ENCODE measurements at regions not wholly inside any gene's neighbourhood (a gene's known extent, or its start where the extent isn't known, plus 50 kb on each side); places are given as distances from the start of the nearest gene placed in this dataset.

DNA sequence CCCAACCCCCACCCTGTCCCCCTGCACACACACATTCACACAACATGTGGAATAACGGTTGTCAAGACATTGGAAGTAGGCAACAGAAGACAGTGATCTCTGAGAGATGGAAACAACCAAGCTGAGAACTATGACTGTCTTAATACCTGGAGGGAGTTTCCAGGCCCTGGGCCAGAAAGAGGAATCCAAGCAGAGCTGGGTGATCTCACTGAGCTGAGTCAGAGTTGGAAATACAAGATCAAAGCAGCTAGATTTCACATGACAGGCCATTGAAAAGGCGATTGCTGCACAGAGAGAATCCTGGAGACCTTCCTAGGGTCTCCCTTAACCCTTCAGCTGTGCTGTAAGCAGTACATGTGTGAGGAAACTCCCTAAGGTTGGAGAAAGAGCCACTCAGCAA lies 165.8 kb upstream of the PRSS1 start:
- Histone ChIP-seq H2AFZ (ENCODE audit: low read length) (no peak overlapping the region), H3K4me1 (ENCODE audit: control insufficient read depth, extremely low read depth, insufficient read depth, low read length) (peaks cover 9% of the 10 kb centered on the region), H3K9me3 (ENCODE audit: control insufficient read depth, insufficient read depth, low read depth, low read length) (no peaks in the 10 kb centered on the region), H3K4me2 (ENCODE audit: extremely low read depth, insufficient read depth, low read length) (no peak overlapping the region), H3K27ac (ENCODE audit: insufficient read depth, low read length) (peak overlapping the region; percentile 26), H3K4me3 (replicated peaks in 1 of 4; ENCODE audit: control extremely low read depth in 1 of 4, insufficient read depth in 1 of 4, low read depth in 3 of 4, low read length in 4 of 4) (no peak overlapping the region), H3K9ac (ENCODE audit: insufficient read depth, low read length) (no peak overlapping the region), H3K79me2 (ENCODE audit: control insufficient read depth, insufficient read depth, low read length) (no peaks in the 10 kb centered on the region), H3K36me3 (ENCODE audit: control insufficient read depth, insufficient read depth, low read length) (no peaks in the 10 kb centered on the region), H3K27me3 (ENCODE audit: control insufficient read depth, insufficient read depth, low read length) (no peaks in the 10 kb centered on the region), H4K20me1 (ENCODE audit: control insufficient read depth, extremely low read depth, insufficient read depth, low read length) (no peaks in the 10 kb centered on the region)
- DNase-seq (ENCODE audit: low read depth in 2 of 2): peak; percentile 67 to 87
- TF ChIP-seq CTCF (conservative IDR thresholded peaks at IDR 0.05 in 1 of 2, IDR thresholded peaks at IDR 0.05 in 1 of 2; ENCODE audit: low read depth in 1 of 2, low read length in 2 of 2) (no peak), EZH2 (IDR thresholded peaks at IDR 0.05; ENCODE audit: low read length, missing control alignments) (no peak)

- H2AFZ ChIP-seq (ENCODE audit: low read length): no peak overlapping the region
- TF ChIP-seq EZH2 (IDR thresholded peaks at IDR 0.05; ENCODE audit: low read length, missing control alignments): no peak
- no peak for TF ChIP-seq CTCF (conservative IDR thresholded peaks at IDR 0.05 in 1 of 2, IDR thresholded peaks at IDR 0.05 in 1 of 2; ENCODE audit: low read depth in 1 of 2, low read length in 2 of 2)
- H3K79me2 ChIP-seq (ENCODE audit: control insufficient read depth, insufficient read depth, low read length): no peaks in the 10 kb centered on the region
- no peak overlapping the region for H3K9ac ChIP-seq (ENCODE audit: insufficient read depth, low read length)
- H3K27ac ChIP-seq (ENCODE audit: insufficient read depth, low read length): no peak overlapping the region
- no peak for DNase-seq (ENCODE audit: low read depth in 2 of 2)
- H3K4me2 ChIP-seq (ENCODE audit: extremely low read depth, insufficient read depth, low read length): no peak overlapping the region
- H3K9me3 ChIP-seq (ENCODE audit: control insufficient read depth, insufficient read depth, low read depth, low read length): no peaks in the 10 kb centered on the region
- H4K20me1 ChIP-seq (ENCODE audit: control insufficient read depth, extremely low read depth, insufficient read depth, low read length): no peaks in the 10 kb centered on the region
- H3K27me3 ChIP-seq (ENCODE audit: control insufficient read depth, insufficient read depth, low read length): no peaks in the 10 kb centered on the region
- no peaks in the 10 kb centered on the region for H3K36me3 ChIP-seq (ENCODE audit: control insufficient read depth, insufficient read depth, low read length)
- H3K4me3 ChIP-seq (replicated peaks in 1 of 4; ENCODE audit: control extremely low read depth in 1 of 4, insufficient read depth in 1 of 4, low read depth in 3 of 4, low read length in 4 of 4): no peak overlapping the region
- H3K4me1 ChIP-seq (ENCODE audit: control insufficient read depth, extremely low read depth, insufficient read depth, low read length): peaks cover 9% of the 10 kb centered on the region
These were observed 166.9 kb upstream of the PRSS1 start for GRCh38 chr7:142582351-142582750.

DNA sequence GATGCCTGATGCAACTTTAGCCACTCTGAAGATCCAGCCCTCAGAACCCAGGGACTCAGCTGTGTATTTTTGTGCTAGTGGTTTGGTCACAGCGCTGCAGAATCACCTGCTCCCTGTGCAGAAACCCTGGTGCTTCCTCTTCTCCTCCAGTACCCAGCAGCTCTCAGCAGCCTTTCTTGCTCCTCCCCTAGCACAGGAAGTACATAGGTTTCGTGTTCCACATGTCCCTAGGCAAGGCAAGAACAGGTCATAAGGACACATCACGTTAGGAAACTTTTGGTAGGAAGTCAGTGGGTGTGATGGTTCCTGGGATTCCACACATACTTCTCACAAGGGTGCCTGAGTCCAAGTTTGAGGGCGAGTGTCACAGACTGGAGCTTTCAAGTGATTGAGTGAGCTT lies 167.9 kb upstream of the PRSS1 start:
- H3K4me2 ChIP-seq (ENCODE audit: extremely low read depth, insufficient read depth, low read length): no peak overlapping the region
- peak overlapping the region; percentile 75 for H2AFZ ChIP-seq (ENCODE audit: low read length)
- DNase-seq (ENCODE audit: low read depth in 2 of 2): peak in 1 of 2 donors; percentile 45
- H3K27ac ChIP-seq (ENCODE audit: insufficient read depth, low read length): no peak overlapping the region
- H3K27me3 ChIP-seq (ENCODE audit: control insufficient read depth, insufficient read depth, low read length): no peaks in the 10 kb centered on the region
- peaks cover 9% of the 10 kb centered on the region for H3K4me1 ChIP-seq (ENCODE audit: control insufficient read depth, extremely low read depth, insufficient read depth, low read length)
- H3K4me3 ChIP-seq (replicated peaks in 1 of 4; ENCODE audit: control extremely low read depth in 1 of 4, insufficient read depth in 1 of 4, low read depth in 3 of 4, low read length in 4 of 4): no peak overlapping the region
- no peaks in the 10 kb centered on the region for H4K20me1 ChIP-seq (ENCODE audit: control insufficient read depth, extremely low read depth, insufficient read depth, low read length)
- H3K36me3 ChIP-seq (ENCODE audit: control insufficient read depth, insufficient read depth, low read length): no peaks in the 10 kb centered on the region
- H3K9ac ChIP-seq (ENCODE audit: insufficient read depth, low read length): no peak overlapping the region
- H3K79me2 ChIP-seq (ENCODE audit: control insufficient read depth, insufficient read depth, low read length): no peaks in the 10 kb centered on the region
- H3K9me3 ChIP-seq (ENCODE audit: control insufficient read depth, insufficient read depth, low read depth, low read length): no peaks in the 10 kb centered on the region
- TF ChIP-seq CTCF (conservative IDR thresholded peaks at IDR 0.05 in 1 of 2, IDR thresholded peaks at IDR 0.05 in 1 of 2; ENCODE audit: low read depth in 1 of 2, low read length in 2 of 2): no peak
- TF ChIP-seq EZH2 (IDR thresholded peaks at IDR 0.05; ENCODE audit: low read length, missing control alignments): no peak
